H1 (cell line): ENCODE measurements at regions not wholly inside any gene's neighbourhood (a gene's known extent, or its start where the extent isn't known, plus 50 kb on each side); places are given as distances from the start of the nearest gene placed in this dataset.

ENCODE experiments used
- CTCF ChIP-seq, 3 experiments: IDR thresholded peaks; 1 replicate in 2 of 3; 2 replicates in 1 of 3; pipeline versions ENCODE4 v1.5.1 to v1.6.1; 2011; ENCODE audit warnings: low read length in 3 of 3, mild to moderate bottlenecking in 3 of 3, inconsistent platforms in 2 of 3, low read depth in 1 of 3, moderate library complexity in 1 of 3; ENCODE audit not compliant: insufficient read depth in 1 of 3; ENCODE audit errors: control extremely low read depth in 1 of 3
- EZH2 ChIP-seq: fragments of 200-600 bp; sonication (generic); IDR thresholded peaks from 2 replicates; pipeline ENCODE4 v1.7.1; 2012; ENCODE audit warnings: low read depth, mild to moderate bottlenecking, moderate library complexity, low read length, inconsistent platforms; ENCODE audit not compliant: severe bottlenecking
- GABPA ChIP-seq: IDR thresholded peaks from 2 replicates; pipeline ENCODE4 v1.6.1; 2011; ENCODE audit warnings: mild to moderate bottlenecking, low read length, moderate library complexity, borderline replicate concordance; ENCODE audit not compliant: insufficient read depth
- JUN ChIP-seq: IDR thresholded peaks from 2 replicates; pipeline ENCODE4 v1.6.1; 2011; ENCODE audit warnings: low read depth, mild to moderate bottlenecking, improper control_type of control experiment, low read length
- RAD21 ChIP-seq, 2 experiments: IDR thresholded peaks in 1 of 2; conservative IDR thresholded peaks in 1 of 2; 2 replicates each; pipeline ENCODE4 v1.6.1; 2011; ENCODE audit warnings: low read depth in 2 of 2, low read length in 2 of 2, improper control_type of control experiment in 1 of 2, inconsistent platforms in 1 of 2, mild to moderate bottlenecking in 1 of 2, moderate library complexity in 1 of 2
- YY1 ChIP-seq: IDR thresholded peaks from 2 replicates; pipeline ENCODE4 v1.6.1; 2011; ENCODE audit warnings: low read depth, mild to moderate bottlenecking, low read length

DNA sequence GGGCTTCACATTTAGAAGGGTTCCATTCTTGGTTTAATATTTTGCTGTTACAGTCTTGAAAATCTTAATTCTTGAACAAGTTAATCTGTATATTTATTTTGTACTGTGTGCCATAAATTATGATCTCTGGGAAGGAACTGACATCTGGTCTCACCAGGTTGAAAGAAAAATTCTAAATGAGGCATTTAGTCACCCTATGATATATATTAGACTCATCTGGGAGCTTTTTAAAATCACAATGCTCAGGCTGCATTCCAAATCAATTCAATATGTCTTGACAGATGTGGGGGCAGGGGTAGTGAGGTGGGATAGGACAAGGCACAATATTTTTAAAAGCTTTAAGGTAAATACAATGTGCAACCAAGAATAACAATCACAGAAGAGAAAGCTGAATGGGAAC, 569.2 kb downstream of the PRR16 start:
- TF ChIP-seq CTCF (IDR thresholded peaks at IDR 0.05; ENCODE audit: control extremely low read depth in 1 of 3, insufficient read depth in 1 of 3, low read depth in 1 of 3, low read length in 3 of 3) (no peak), YY1 (no peak), RAD21 (IDR thresholded peaks at IDR 0.05 in 1 of 2, conservative IDR thresholded peaks at IDR 0.05 in 1 of 2; ENCODE audit: low read depth in 2 of 2, low read length in 2 of 2) (no peak), JUN (no peak), GABPA (no peak), EZH2 (no peak)
